ENCODE measurements at regions not wholly inside any gene's neighbourhood (a gene's known extent, or its start where the extent isn't known, plus 50 kb on each side); places are given as distances from the start of the nearest gene placed in this dataset.
"Not testable (repeated sequence)": the region's sequence is repeated elsewhere in the genome, so short reads cannot be mapped to it uniquely, and the experiment has no call there.

DNA sequence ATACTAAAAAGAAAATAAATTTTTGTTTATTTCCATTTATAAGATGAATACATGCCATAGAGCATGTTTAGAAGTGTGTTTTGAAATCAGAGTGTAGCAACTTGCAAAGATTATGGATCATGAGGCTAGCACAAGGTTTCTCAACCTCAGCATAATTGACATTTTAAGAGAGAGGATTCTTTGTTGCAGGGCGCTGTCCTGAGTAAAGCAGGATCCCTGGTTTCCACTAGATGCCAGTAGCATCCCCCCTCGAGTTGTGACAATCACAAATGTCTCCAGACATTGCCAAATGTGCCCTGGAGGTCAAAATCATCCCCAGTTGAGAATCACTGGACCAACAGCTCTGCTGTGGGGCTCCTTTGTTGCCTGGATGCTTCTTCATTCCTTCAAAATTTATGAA lies 128.5 kb upstream of the RBMS3 start:
- no peak for DNase-seq

DNA sequence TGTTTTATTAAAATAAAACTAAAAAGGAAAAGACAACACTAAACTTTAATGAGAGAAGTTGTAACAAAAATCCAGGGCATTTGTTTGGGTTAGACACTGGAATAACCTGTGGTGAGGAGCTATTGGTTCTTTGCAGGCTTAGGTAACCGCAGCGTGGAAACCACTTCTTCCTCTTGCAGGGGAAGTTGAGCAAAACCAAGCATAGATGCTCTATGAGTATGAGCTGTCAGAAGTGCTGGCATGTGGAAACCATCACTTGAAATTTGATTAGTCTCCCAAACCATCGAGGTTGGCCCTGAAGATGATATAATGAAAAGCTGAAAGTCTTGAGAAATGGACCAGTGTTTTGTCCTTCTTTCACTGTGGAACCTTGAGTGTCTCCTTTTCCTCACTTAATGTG lies 127.1 kb upstream of the RBMS3 start:
- DNase-seq, result no peak

DNA sequence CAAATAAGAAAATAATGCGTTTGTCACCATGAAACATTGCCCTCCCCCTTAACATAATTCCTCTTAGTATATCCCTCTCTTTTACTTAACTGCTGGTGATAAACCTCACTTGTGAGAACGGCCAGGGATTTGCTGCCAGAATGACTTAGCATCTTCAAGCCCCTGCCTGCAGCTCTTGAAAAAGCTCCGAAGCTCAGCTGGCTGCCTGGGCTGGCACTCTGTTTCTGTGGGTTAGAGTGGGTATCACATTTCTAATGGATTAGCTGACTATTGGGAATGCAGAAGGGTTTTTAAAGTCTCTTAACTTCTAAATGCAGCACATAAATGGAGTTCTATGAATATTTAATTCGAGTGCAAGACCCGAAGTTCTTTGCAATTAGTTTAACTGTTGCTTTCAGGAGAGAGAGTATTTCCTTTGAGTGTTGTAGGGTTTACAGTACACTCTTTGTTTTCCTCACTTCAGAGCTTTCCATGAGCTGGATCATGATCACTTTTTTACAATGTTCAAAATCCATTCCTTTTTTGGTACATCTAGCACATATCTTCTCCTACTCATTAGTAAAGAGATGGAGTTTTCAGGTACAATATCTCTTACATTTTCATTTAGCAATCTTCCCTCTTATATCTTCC lies 124.7 kb upstream of the RBMS3 start:
- no peak for DNase-seq

DNA sequence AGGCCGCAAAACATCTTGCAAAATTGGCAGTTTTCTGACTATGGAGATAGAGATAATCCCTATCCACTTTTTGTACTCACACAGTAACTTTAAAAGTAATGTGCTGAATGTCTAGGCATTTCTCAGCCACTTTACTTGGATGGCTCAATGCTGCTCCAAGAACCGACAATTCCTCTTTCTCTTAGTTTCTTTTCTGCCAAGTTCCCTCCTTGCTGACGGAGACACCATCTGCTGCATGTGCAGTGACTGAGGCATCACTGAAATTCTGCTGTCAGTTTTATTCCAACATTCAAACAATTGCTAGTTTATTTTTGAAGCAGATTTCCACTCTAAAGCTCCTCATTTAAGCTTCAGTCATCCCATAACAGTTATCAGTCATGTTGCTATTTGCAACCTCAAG lies 116.0 kb upstream of the RBMS3 start:
- DNase-seq, result no peak

DNA sequence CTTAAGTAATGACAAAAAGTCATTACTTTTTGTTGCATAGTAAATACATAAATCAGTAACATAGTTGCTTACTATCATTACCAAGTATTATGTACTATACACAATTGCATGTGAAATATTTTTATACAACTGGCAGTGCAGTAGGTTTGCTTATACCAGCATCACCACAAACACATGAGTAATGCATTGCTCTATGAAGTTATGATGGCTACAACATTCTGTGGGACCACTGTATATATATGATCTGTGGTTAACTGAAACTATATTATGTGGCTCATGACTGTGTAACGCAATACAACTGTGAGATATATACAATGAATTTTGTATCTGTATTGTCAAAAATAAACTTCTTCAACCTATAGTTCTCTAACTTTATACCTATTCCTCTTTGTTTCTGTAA lies 113.7 kb upstream of the RBMS3 start:
- no peak for DNase-seq

DNA sequence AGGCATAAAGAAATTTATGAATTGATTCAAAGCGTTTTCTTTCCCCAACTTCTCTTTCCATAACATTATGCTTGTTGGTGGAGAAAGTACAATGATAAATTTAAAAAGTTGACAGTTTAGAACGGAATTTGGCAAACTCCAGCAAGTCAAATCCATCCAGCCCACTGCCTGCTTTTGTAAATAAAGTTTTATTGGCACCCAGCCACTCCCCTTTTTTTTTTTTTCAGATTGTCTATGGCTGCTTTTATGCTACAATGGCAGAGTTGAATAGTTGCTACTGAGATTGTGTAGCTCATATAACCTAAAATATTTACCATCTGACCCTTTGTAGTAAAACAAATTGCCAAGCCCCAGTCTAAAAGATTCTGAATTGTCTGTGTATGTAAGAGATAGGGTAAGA lies 112.8 kb upstream of the RBMS3 start:
- DNase-seq, result no peak

DNA sequence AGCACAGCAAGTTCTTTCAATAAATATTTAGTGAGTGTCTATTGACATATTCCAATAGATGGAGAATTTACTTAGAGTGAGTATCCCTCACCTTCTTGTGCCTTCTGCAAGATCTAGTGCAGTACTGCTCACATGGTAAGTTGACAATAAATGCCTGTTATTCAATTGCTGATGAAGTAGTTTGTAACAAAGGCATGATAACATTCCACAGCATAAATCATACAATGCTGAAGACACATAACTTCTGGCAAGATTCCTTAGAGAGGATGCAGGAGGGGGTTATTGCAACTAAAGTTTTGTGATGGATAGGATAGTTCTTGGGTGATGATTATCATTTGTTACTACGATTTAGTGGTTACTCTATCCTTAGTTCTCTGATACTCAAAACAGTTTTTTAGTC lies 112.2 kb upstream of the RBMS3 start:
- DNase-seq, result no peak

DNA sequence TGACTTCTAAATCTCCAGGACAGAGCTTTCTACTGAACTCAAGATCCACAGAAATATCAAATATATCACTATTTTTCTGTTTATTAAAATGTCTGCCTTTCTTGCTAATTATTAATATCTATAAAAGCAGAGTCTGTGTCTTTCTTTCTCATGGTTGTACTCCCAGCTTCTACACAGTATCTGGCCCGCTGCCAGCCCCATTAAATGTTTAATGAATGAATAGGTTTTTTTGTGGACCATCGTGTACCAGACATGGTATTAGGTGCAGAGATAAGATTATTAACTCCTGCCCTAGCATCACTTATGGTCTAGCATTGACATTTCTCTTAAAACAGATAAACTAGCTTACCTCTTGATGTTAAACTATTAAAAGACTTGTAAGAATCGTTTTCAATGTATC lies 111.4 kb upstream of the RBMS3 start:
- no peak for DNase-seq

DNA sequence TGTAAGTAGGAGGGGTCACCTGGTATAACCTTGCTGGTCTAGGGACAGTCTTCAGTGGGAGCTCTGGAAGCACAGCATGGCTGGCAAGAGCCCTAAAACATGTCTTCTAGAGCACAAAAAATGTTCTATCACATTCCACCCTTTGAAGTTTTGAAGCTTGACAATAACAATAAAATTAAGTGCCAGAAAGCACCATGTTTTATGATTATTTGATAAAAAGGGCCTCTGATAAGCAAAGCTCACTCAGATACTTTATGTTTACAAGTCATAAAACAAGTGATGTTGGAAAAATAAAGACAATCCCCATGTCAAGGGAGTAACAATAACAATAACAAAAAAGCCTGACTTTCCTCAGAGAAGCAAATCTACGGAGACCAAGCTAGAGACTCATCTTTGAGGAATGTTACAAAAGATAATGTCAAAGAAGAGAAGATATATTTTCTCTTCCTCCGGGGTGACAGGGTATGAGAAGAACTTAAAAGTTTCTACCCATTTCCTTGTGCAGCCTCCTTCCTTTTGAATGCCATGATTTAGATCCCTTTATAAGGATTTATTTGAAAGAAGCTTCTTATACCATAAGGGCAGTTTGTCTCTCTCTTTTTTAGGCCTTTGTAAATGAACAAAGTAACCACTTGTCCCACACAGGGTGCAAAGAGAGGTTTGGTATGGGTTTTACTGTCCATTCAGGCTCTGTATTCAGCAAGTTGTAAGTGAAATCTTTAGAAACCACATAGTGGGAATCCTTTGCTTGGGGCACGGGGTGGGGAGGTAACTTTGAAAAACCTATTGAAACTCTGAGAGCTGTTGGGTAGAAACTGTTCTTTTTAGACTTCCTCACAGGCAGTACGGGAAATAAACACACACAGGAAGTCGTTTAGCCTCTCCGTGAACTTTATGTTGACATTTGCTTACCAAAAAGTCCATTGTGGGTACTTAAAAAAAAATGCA lies 109.6 kb upstream of the RBMS3 start:
- DNase-seq, result no peak

DNA sequence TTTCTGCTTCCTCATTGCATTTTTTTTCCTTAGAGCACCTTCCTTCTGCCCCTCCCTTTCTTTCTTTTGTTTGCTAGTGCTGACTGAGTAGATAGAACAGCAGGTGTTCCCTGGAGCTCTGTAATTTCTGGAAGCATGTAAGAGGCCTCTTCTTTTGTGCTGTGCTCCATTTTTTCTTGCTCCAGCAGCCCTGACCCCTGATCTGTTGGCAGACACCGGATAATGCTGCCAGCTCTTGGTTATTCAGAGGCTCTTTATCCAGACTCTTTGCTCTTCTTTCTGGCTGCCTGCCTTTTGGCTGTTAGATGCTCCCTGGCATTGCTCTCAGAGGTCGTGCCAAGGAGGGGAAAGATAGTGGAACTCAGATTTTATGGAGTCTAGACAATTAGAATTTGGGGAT lies 104.4 kb upstream of the RBMS3 start:
- DNase-seq, result no peak

DNA sequence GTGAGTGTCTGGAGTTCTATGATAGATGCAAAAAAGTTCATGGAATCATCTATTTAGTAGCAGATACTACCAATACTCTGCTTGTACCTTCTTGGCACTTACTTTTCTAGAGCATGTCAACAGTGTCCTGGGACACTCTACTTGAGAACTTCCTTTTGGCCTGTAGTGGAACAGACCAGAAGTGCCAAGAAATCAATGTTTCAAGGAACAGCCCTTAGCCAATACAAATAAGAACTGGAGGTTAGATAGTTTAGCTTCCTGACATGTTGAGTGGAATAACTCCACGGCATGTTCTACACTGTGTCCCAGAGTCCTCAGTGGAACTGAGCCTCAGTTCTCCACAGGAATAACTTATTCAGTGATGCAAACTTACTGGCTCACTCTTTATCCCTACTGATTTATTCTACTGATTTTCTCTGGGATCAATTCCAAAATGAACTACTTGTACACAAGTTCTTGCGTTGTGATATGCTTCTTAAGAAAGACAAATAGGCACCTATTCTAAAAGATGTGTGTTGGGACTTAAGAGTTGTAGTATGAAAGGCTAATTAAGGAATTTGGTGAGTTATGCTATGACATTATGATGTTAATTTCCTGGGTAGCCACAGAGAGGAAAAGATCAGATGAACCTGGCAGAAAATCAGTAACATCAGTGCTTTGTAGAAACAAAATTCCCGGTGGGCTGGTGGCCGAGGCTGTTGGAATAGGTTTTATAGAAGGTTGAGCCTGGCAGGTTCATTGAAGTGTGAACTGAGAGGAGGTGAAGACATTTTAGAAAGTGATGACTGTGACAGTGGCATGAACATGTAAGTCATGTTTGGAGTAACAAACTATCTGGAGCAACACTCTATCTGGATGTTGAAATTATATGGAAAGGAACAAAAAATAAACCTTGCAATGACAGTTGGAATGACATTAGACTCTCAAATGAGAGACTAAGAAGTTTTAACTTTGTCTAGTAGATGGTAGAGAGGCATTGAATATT lies 101.8 kb upstream of the RBMS3 start:
- DNase-seq, result no peak

DNA sequence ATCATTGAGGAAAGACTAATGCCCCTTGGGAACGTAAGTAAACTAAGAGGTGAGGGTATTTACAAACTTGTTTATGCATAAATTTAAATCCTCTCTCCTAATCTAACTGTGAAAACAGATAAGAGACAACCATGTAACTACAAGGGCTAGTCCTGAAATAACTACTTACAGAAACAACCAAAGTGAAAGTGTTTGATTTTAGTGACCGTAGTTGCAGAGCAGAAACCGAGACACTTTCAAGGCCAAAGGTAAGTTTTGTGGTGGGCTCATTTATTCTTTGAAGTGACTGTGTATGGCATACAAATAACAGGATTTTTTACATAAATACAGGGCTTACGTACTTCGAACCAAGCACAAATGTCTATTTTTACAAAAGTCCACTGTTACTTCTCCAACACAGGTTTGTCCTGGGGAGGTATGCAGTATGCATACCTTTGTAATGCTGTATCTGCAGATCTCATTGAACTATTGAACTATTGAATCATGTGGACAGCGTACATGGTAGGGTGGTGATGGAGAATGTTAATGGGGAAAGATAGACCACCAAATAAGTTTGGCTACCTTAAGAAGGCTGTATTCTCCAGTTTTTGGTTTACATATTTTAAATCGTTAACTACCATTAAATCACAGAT lies 99.6 kb upstream of the RBMS3 start:
- DNase-seq, result no peak

DNA sequence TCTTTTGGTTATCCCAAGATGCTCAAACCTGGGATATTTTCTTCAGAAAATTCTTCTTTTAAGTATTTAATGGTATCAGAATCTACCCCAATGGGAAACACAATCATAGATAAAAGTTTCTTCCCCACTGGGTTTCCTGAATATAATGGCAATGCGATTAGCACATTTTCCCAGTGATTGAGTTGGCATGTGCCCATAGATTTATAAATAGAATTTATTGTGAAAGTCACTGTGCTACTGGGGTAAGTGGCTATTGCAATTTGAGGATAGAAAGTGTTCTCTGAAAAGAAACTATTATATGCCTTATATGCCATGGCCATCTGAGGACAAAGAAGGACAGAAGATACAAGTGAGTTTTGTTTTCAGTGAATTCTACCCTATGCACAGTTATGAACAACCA lies 99.0 kb upstream of the RBMS3 start:
- DNase-seq, result no peak

DNA sequence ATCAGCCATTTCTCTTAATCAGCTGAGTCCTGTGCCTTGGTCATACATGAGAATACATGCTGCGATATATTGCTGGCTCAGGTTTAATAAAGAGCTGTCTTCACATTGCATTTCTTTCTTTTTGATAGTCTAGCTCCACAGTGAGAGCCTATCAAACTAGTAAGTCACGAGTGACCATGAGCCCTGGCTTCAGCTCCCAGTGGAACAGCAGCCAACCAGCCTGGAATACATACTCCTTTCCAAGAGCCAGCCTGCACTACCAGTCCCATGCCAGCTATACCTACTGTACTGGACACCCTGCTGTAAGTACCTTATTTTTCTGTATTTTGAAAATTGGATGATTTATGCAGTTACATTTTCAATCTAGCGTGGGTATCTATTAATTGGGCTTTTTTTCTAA lies 98.0 kb upstream of the RBMS3 start:
- DNase-seq, result not testable (repeated sequence)

DNA sequence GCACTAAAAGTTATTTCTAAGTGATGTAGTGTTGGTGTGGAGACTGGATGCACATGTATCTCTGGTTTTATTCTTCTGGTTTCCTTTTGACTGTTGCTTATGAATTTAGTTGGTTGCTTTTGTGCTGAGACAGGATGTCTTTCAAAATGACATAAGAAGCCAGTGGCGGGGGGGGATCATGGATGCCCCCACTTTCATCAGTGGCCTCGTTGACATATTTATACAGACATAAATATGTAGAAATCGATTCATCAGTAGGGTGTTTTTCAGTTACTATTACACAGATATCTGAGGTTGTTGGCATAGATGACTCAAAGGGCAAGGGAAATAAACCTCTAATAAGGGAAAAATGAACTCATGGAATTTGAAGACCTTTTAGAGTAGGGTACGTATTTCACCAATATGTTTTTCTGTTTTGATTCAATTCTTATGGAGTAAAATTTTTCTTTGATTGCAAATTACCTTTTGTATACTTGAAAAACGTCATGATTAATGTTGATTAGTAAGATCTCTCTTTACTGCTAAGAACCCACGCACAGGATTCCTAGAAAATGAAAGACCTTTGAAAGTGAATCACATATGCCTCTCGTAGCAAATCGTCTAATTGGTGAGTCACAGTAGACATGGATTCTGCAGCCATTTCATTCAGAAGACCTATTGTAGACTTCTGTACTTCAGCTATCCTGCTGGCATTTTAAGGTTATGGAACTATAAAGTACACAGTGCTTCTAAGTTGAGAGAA lies 97.4 kb upstream of the RBMS3 start:
- no peak for DNase-seq

DNA sequence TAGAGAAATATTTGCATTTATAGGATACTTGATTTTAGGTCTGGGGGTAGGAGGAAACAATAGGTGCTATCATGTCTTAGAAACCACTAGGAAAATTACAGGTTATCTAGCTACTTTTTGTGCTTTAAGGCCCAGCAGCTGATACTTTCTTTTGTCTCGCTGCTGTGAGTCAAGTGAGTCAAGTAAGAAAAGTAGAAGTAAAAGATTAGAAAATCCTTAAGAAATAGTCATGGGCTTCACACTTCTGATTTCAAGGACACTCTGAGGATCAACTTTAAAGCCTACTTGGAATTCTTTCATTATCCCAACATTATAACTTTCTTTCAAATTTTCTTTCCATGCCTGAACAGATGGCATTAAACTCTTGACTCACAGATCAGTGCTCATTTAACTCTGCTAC lies 95.2 kb upstream of the RBMS3 start:
- no peak for DNase-seq

DNA sequence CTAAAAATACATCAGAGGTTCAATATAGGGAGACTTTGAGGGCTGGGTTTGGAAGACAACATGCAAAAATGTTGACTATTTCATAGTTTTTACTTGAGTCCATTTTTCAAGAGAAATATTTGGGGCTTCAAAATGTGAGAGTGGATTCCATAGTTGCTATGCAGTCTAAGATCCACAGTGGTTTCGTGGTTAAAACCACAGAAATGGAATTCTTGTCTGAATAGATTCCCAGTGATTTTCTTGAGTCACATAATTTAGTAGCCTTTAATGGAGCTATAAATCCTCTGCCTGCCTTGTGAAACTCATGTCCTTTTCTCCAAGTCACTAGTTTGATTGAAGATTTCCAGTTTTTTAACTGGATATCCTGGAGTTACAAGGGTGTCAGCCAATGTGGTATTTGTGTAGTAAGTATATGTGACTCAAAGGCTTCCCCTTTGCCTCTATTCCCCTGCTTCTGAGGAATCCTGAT lies 94.7 kb upstream of the RBMS3 start:
- no peak for DNase-seq

DNA sequence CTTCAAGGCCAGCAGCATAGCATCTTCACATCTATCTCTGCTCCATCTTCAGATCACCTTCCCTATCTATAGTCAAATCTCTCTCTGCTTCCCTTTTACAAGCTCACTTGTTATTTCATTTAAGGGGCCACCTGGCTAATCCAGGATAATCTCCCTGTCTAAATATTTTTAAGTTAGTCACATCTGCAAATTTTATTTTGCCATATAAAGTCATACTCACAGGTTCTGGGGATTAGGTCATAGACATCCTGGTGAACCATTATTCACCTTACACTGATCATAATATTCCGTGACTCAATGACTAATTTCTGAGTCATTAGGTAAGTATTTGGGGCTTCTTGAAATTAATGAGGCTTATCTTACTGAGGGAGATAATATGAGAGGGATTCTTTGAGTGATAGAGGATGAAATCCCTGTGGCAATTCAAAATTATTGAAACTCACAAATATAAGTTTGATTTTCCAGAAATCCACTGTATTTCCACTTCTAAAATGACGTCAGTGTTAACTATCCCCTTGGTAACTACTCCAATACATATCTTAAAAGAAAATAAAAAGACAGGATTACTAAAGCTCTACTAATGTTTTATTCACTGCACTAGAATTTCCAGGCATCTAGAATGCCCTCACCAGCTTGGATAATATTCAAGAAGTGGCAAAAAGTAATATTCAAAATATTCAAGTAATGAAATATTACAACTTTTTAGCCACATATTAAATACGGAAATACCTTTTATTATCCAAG lies 93.7 kb upstream of the RBMS3 start:
- DNase-seq, result no peak

DNA sequence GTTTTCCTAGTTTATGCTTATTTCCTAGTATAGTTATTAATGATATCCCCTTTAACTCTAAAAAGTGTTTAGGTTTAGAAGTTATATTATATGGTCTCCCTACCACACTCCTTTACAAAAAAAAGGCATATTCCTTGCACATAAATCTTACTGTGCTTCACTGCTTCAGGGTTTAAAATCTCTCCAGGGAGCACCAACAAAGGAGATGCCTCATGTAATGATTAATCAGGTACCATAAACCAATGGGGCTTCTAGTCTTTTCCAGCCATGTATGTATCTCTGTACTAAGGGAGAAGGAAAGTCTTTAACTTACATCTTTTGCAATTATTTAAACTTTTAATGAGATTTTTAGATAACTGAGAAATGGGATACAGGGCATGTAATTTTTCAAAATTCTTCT lies 91.5 kb upstream of the RBMS3 start:
- DNase-seq, result no peak

DNA sequence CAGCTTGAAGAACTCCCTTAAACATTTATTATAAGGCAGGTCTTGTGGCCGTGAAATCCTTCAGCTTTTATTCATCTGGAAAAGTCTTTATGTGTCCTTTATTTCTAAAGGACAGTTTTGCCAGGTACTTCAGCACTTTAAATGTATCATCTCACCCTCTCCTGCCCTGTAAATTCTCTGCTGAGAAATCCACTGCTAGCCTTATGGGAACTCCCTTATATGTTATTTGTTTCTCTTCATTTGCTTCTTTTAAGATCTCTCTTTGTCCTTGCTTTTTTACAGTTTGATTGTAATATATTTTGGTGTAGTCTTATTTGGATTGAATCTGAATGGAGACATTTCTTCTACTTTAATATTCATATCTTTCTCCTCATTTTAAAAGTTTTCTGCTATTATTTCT lies 86.7 kb upstream of the RBMS3 start:
- no peak for DNase-seq

DNA sequence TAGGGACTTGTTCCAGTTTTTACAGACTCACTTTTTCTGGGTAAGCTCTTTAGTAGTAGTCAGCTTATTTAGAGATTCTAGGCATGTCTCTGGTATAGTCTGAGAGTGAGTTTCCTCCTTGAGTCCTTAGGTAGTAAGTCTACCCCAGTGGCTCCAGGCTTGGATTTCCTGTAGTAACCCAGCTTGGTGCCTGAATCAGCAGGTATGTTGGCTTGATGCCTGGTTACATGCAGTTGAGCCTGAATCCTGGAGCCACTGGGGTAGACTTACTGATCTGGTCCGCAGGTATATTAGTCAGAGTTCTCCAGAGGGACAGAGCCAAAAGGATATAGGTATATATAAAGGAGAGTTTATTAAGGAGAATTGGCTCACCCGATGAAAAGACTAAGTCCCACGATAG lies 85.8 kb upstream of the RBMS3 start:
- DNase-seq, result no peak
